Left lobe of liver (tissue), 2 donors: ENCODE measurements at regions not wholly inside any gene's neighbourhood (a gene's known extent, or its start where the extent isn't known, plus 50 kb on each side); places are given as distances from the start of the nearest gene placed in this dataset.

ENCODE experiments used
- ATAC-seq: fragments of 200-7000 bp; cut with Tn5 transposase; one replicate; pipeline ENCODE4 v1.9.1; 2020; ENCODE audit warnings: mild to moderate bottlenecking, moderate library complexity
- DNase-seq: peaks from one replicate; pipeline ENCODE4 v3.0.0-alpha.2; 2020; ENCODE audit warnings: low spot score
- donor health status: DM: no; HTN: no; CAD: no; lungs with moderate emphysema.
- donor health status: DM: no; HTN: yes; CAD: no.

DNA sequence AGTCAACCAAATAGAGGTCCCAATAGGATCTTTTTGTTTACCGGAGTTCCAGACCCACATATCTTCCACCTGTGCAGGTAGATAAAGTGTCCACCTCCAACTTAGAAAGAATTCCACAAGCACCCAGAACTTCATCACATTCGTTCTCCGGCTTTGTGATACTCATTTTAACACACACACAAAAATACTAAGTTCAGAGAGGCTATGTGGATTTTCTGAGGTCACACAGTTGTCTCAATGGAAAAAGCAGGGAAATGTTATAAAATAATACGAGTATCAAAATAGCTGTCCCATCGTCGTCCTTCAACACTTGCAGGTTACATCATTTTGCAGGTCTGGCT, 137.5 kb downstream of the TMCO5A start:
- DNase-seq, result no peak
- ATAC-seq, result no peak

DNA sequence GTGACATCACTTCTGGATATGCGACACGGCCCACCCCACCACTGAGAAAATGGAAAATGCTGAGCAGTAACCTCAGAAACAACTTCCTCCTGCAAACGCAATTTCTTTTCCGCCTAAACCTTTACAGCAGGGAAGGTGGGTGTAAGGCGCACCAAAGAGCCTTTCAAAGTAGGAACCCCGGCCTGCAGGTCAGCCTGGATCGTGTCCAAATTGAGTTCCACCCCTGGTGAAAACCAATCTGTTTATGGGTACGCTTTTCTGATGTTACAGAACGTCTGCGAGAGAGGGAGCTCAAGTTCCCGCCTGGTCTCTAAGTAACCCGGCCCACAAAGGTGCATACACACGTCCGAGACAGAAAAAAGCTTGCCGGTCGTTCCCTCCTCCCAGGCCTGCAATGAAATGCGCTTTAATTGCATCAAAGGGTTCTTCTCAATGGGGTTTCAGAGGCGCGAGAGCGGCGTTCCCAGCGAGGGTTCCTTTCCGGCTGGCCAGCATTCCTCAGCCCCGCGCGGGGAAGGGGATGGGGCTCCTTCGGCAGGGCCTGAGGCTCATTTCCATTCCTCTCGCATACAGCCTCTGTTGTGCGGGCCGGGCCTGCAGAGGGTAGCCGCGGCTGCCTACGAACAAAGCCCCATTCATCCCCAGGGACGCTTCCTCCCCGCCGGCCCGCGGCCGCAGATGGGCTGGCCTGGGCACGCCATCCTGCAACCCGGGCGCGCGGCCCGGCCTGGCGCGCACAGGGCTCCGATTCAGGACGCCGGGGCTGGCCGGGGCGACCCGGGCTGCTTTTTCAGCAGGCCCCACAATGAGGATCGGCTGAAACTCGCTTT, 138.1 kb downstream of the TMCO5A start:
- ATAC-seq, result peak; percentile 92
- peak; percentile 65 for DNase-seq

DNA sequence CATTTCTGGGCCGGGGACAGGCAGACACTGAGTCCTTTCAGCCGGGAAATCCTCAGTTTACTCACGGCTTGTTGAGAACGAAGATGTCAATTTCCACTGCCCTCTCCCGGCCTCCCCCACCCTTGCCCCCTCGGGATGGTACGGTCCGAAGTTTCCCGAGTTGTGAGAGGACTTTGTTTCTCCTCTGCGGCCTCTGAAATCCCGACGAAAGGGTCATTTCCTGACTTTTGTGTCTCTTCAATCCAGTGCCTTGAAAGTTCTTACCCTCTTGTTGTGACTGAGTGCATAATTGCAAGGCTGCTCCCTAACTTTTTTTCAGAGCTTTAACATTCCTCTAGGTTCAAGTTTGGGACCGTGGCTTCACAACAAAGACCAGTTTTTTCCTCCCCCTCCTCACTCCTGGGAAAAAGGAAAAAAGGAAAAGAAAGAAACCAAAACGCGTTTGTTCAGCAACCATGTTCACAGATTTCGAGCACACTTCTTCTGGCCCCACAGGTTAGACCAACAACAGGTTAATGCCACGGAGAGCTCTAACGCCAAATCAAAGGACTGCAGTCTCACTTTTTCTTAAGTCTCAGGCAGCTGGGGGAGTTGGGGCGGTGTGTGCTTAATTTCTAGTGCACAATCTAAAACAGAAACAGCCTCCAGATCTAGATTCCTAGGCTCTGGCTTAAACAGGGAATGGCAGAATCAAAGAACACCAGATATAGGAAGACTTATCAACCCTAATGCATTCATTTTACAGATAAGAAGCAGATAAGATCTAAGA, 138.9 kb downstream of the TMCO5A start:
- ATAC-seq (peak; percentile 62), DNase-seq (no peak)

DNA sequence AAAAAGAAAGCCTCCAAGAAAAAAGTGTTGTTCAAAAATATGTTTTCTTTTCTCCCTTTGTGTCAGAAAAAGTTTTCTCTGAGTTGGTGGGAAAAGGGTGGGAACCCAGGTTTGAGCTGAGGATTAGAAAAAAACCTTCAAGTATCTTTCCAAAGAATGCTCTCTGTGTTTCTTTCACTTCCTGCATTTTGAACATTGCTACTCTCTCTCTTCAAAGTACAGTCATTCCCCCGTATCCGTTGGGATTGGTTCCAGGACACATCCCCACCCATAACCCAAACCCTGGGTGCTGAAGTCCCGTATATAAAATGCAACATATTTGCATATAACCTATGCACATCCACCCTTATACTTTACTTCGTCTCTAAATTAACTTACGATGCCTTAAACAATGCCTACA, 139.6 kb downstream of the TMCO5A start:
- DNase-seq (no peak), ATAC-seq (no peak)

DNA sequence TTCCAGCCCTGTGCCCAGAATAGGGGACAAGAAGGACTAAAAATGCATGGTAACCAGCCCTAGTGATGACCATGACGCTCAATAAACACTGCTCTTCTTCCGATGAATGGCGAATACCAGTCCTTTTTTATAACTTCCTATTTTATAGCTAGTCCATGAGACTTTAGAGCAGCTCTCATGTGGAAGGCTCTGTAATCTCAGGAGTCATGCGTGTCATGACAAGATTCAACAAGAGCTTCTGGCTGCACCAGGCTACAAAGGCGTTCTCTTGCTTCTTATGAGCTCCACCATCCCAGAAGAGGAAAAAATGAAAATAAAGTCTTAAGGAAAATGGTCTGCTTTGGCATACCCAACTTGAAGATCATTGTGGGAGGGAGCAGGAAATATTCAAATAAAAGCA, 141.0 kb downstream of the TMCO5A start:
- ATAC-seq (no peak), DNase-seq (no peak)

DNA sequence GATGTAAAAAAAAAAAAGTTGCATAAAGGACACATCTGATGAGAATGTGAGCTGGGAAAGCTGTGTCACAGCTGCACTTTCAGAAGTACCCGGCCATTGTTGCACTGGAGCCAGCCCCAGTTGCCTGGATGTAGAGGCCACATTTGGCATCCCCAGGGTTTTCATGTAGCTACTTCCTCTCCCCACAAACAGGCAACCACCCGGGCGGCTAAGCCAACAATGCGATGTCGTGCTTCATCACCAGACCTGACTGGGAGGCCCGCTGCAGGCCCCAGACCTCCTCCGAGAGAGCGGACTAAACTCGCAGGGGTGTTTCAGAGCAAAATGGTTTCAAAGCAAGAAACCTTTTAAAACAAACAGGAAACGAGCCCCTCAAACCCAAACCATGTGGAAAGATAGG, 142.3 kb downstream of the TMCO5A start:
- ATAC-seq, result no peak
- DNase-seq, result no peak

DNA sequence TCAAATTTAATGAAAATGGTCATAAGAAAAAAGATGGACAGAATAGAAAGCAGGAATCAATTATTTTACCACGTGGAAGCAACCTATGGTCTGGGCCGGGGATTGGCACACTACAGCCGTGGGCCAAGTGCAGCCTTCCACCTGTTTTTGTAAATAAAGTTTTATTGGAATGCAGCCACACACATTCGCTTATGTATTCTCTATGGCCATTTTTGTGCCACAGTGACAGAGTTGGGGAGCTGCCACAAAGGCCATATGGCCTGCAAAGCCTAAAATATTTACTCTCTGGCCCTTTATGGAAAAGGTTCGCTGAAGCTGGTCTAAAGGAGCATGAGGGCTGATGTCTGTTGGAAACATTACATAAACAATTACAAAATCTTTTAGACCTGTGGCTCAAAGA, 144.8 kb downstream of the TMCO5A start:
- DNase-seq, result no peak
- no peak for ATAC-seq

DNA sequence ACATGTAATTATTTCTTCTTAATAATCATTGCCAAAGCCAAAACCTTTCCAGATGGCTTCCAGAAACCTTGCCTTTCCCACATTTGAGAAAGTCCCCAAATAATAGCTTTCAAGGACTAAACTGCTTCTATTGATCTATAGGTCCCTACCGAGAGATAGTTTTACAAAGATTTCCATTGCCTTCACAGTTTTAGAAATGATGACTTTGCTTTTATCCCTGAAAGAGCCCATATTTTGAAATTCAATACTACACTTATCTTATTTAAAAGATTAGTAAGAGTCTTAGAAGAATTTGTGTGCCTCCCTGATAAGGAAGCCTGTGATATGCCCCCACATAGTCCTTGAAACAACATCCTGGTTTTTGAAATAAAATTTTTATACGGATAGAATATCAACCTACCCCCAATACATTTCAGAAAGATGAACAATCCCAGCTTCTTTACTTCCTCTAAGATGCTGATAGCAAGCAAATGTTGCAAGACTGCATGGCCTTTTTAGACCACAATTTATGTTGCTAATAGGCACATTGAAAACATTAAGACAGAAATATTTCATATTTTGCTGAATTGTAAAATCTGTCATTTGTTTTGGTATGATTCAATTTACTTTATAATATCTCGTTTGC, 146.3 kb downstream of the TMCO5A start:
- DNase-seq, result no peak
- no peak for ATAC-seq

DNA sequence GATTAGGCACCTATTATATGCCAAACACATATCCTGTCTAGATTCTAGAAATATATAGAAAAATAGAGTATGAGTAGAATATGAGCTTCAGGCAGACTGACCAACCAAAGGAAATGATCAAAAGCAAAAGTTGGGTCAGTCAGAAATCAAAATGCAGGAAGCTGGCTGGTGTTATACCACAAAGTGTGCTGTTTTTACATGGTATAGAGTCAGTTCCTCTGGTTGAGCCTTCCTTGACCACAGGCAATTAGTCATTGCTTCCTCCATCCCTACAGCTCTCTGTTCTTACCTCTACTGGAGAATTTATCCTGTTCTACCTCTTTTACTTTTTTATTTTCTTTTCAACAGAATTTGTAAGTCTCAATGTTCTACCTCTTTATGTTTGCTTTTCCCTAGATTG, 149.8 kb downstream of the TMCO5A start:
- ATAC-seq (no peak), DNase-seq (no peak)

DNA sequence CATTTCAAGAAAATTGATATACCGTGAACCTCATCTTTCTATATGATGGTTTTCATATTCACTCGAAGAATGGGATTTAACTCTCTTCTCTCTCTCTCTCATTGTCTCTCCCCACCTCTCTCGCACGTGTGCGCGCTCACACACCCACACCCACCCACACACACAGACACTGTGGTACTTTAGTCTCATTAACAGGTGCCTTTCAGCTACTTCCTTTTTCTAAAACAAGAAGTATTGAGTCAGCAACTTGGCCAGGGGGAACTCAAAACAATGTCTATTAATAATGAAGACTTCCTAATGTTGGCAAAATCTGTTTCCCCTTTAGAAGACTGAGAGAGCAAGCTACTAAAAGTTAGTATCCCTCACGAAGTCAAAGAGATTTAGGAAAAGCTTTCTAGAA, 150.7 kb downstream of the TMCO5A start:
- no peak for DNase-seq
- no peak for ATAC-seq

DNA sequence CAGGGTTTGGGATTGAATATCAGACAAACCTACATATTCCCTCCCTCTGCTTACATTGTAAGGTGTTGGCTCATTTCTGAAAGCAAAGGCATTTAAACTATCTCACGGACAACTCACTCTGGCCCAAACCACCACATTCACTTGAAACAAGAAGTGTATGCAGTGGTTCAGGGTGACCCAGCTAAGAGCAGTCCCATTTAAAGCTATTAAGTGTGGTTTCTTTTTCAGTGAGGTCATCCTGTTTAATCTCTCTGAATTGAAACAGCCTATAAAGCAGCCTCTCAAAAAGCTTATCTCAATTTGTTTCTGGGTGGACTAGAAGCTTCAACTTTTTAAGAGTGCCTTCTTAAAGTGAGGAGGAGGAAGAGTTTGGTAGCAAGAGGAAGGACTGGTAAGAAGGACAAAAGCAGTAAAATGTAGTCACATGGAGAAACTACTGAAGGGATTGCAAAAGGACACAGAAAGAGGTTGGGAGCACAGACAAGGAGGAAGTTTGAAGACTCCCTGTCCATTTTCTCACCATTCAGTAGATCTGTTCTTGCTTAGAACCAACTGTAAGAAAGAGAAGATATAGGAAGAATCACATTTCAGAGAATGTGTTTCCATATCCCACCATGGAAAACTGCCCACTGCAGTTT, 151.6 kb downstream of the TMCO5A start:
- ATAC-seq, result no peak
- no peak for DNase-seq

DNA sequence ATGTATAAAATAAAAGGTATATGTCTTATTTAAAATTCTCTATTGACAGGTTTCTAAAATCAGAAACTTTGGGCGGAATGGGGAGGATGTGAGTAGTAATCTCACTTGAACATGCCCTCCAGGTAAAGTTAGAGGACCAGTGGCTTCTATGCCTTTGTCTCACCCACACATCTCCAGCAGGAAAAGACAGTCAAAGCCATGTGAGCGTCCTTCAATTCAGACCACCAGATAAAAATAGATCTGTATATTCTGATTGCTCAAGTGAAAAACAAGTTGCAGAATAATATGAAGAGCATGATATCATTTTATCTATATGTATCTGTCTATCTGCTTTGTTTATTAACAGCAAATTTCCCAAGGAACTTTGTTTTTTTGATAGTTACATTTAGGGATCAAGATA, 152.2 kb downstream of the TMCO5A start:
- ATAC-seq, result no peak

DNA sequence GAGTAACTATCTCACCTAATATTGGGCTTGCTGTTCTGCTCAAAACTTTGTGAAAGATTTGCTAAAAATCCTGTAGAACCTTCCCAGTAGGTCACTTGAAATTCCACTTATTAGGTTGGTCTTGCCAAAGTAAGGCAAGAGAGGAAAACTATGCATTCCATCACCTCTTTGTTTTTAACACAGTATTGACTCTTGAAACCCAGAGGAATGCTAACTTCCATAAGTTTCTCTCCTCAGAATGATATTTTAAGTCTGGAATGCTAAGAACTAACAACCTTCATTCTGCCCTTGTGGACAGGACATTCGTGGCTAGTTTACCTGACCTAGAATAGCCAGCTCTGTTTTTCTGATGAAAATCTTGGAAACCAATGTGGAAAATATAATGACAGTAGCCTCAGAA, 154.5 kb downstream of the TMCO5A start:
- DNase-seq, result no peak
- ATAC-seq, result no peak

More for the DNA sequence above, 152.2 kb downstream of the TMCO5A start:
- no peak for DNase-seq

DNA sequence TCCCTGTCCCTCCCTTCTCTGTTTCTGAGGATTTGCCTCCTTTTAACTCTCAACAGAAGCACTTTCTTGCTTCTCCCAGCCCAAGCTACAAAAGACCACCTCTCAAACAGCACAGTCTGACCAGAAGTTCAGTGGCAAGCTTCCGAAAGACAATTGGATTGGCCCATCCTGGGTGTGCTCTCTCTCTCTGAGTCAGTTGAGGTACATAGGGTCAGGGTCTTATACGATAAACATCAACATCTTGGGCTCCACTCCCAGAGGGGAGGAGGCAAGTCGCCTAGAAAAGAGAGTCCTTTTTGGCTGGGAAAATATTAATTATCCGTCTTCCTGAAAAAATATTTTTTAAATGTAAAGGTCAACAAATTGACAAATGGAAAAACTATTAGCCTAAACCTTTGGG, 155.8 kb downstream of the TMCO5A start:
- no peak for DNase-seq
- ATAC-seq, result no peak

DNA sequence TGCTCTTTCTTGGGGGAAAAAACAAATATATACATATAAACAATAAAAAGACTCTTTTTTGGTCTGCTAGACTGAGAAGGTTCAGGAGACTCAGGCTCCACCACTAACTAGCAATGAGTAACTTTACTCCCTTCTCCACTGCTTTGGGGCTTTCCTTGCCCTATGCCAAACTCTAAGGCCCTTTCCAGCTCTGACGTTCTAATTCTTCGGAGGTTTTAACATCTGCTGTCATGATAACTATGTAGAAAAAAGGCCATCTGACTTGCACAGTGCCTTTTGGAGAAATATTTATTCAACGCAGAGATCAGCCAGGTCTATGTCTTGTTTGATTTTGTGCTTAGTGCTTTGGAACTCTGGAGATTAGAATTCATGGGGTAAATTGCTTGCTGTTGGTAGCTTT, 156.2 kb downstream of the TMCO5A start:
- no peak for ATAC-seq
- DNase-seq, result no peak

DNA sequence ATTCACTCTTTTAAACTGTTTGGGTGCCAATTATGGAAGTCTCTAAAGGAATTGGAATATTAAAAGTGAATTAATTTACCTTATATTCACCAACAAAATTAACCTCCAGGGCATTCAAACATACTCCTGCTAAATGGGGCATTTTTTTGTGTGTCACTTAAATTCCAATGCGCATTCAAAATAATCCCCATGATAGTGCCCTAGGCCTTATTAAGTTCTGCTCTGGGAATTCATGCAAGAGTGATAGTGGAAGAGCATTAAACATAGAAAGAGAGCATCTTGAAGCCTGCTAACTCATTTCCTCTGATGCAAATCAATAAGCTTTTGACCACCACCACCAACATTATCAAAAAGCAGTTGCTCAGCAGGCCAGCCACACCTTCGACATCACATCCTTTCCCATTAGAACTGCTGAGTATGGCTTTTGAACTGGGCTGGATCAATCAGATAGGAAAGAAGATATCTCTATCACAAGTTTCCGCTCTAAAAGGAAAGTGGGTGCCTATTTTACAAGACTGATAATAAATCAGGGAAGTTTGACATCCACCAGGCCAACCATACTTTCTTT, 156.7 kb downstream of the TMCO5A start:
- DNase-seq (no peak), ATAC-seq (no peak)

DNA sequence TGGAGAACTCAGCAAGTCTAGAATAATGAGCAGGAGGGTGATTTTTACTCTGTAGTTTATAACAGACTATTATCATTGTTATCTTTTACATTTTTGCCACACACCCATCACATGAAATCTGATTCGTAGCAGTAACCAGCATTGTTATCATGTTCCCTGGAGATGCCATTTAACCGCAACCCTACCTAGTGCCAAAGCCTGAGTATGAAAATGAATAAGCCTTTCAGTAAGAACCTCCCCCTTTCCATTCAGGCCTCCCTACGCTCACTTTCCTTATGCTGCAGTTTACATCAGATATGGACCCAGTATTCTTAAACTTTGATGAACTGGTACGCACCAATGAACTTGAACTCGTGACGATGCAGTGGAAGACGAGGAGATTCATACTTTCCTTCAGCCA, 158.7 kb upstream of the SPRED1 start:
- DNase-seq, result no peak
- ATAC-seq, result no peak

DNA sequence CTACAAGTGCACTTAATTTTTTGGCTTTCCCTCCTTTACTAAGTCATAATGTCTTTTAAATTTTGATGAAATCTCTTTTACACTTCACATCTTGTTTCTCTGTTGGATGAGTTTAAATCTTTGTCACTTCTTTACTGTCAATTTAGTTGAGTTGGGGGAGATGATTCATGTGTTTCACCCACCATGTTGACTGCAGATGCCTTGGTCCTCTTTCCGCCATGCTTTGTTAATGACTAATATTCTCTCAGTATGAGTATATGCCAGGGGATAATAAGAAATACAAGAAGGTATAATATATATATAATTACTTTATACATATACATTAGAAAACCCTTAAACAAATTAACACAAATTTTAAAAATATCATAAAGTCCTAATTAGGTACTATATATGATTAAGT, 149.7 kb upstream of the SPRED1 start:
- no peak for ATAC-seq

DNA sequence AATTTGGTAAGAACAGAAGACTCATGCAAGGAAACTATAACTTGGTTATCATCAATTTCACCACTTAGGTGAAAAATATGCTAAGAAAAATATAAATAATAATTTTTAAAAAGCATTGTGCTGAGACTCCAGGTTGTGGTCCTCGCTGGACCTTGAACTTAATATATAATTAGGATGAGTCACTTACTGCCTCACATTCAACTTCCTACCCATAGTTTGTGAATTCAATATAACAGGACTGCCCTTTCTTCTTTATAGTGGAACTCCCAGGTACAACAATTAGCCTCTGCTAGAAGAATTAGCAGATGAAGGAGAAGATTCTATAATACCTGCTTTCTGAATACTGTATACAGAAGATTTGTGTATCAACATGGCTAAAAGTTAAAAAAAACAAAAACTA, 149.1 kb upstream of the SPRED1 start:
- DNase-seq (no peak), ATAC-seq (no peak)

More for the DNA sequence above, 149.7 kb upstream of the SPRED1 start:
- no peak for DNase-seq

DNA sequence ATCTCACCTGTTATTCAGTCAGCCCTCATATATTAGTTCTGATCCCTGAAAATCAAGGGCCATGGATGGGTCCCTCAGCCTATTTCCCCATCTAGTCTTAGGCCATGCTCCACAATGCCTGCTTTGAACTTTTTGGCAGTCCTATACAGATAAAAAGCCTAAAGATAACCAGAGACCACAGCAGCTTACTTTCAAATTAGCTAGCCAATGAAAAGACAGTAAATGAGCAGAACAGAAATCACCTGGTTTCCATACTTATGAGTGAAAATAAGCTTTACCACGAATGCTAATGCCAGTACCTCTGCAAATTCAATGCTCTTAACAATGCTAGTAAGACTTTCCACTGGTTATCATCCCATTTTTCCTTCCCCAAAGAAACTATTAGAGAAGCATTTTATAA, 141.6 kb upstream of the SPRED1 start:
- ATAC-seq (no peak), DNase-seq (no peak)

DNA sequence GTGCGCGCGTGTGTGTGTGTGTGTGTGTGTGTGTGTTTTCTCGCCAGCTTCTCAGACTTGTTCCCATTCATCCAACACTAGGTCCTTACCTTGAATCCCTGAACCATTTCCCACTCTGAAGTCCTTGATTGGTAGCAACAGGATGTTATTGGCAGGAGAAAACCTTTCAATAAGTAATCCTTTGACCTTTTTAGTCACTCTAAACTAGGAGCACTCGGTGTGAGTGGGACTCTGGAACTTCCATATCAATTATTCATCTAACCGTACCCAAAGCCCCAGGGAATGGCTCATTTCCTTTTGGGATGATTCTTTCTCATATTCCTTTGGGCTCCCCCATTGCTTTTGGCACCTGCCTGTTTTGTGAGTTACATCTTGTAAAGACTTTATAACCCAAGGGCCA, 140.2 kb upstream of the SPRED1 start:
- ATAC-seq (no peak), DNase-seq (no peak)
